HG03342 (cell line): ENCODE measurements at regions not wholly inside any gene's neighbourhood (a gene's known extent, or its start where the extent isn't known, plus 50 kb on each side); places are given as distances from the start of the nearest gene placed in this dataset.

Experiments used
- ATAC-seq: cut with Tn5 transposase; IDR thresholded peaks from one replicate; pipeline ENCODE4 v1.9.1; 2021; ENCODE audit warnings: mild to moderate bottlenecking, moderate library complexity; ENCODE audit not compliant: unreplicated experiment

- ATAC-seq, result no peak
Observed at GRCh38 chr17:33750943-33751701, 458.0 kb upstream of the ASIC2 start.

- no peak for ATAC-seq
Observed at GRCh38 chr17:33751702-33752065, 458.6 kb upstream of the ASIC2 start.

- no peak for ATAC-seq
Observed at GRCh38 chr17:33753452-33753851, 460.4 kb upstream of the ASIC2 start.

- no peak for ATAC-seq
Observed at GRCh38 chr17:33756021-33756420, 462.9 kb upstream of the ASIC2 start.

GRCh38 chr17:33765871-33766270 is 472.8 kb upstream of the ASIC2 start:
- ATAC-seq, result no peak

GRCh38 chr17:33766721-33767120 is 473.6 kb upstream of the ASIC2 start:
- no peak for ATAC-seq

- ATAC-seq, result no peak
Observed at GRCh38 chr17:33769066-33769465, 476.0 kb upstream of the ASIC2 start.

GRCh38 chr17:33776304-33776703 is 478.8 kb upstream of the CCL2 start:
- no peak for ATAC-seq

- no peak for ATAC-seq
Observed at GRCh38 chr17:33776903-33777302, 478.2 kb upstream of the CCL2 start.

GRCh38 chr17:33777674-33778073 is 477.4 kb upstream of the CCL2 start:
- ATAC-seq, result no peak

- ATAC-seq, result no peak
Observed at GRCh38 chr17:33778505-33779233, 476.4 kb upstream of the CCL2 start.

- ATAC-seq, result no peak
Observed at GRCh38 chr17:33779234-33779591, 475.9 kb upstream of the CCL2 start.

GRCh38 chr17:33785281-33785680 is 469.8 kb upstream of the CCL2 start:
- ATAC-seq, result no peak

- ATAC-seq, result no peak
Observed at GRCh38 chr17:33786478-33786877, 468.6 kb upstream of the CCL2 start.

GRCh38 chr17:33789658-33790057 is 465.4 kb upstream of the CCL2 start:
- no peak for ATAC-seq

- ATAC-seq, result no peak
Observed at GRCh38 chr17:33797181-33797580, 457.9 kb upstream of the CCL2 start.

GRCh38 chr17:33798308-33798707 is 456.8 kb upstream of the CCL2 start:
- no peak for ATAC-seq

GRCh38 chr17:33802349-33803198 is 452.5 kb upstream of the CCL2 start:
- no peak for ATAC-seq

- no peak for ATAC-seq
Observed at GRCh38 chr17:33803199-33803685, 451.8 kb upstream of the CCL2 start.

GRCh38 chr17:33803686-33804085 is 451.4 kb upstream of the CCL2 start:
- ATAC-seq, result no peak

- ATAC-seq, result no peak
Observed at GRCh38 chr17:33804401-33804800, 450.7 kb upstream of the CCL2 start.

- ATAC-seq, result no peak
Observed at GRCh38 chr17:33806631-33807030, 448.5 kb upstream of the CCL2 start.
